ENCODE measurements at regions not wholly inside any gene's neighbourhood (a gene's known extent, or its start where the extent isn't known, plus 50 kb on each side); places are given as distances from the start of the nearest gene placed in this dataset.

DNA sequence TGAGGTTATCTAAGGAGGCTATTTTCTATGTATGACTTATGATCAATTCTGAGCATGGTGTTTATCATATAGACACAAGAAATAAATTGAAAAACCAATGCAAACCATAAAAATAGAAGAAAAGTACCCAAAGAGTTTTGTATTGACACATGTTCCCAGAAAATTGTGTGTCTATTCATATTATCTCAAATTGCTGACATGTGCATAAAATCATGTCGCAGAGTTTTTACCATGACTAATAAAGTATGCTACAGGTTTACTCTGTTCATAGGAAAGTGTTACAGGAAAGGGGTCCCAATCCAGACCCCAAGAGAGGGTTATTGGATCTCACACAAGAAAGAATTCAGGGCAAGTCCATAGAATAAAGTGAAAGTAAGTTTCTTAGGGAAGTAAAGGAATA is 290.7 kb upstream of the NRXN1 start:
- no peak for TF ChIP-seq POLR2AphosphoS5 (IDR thresholded peaks at IDR 0.05)
- no peak for TF ChIP-seq POLR2A (IDR thresholded peaks at IDR 0.05)
- TF ChIP-seq, protein P1, sequence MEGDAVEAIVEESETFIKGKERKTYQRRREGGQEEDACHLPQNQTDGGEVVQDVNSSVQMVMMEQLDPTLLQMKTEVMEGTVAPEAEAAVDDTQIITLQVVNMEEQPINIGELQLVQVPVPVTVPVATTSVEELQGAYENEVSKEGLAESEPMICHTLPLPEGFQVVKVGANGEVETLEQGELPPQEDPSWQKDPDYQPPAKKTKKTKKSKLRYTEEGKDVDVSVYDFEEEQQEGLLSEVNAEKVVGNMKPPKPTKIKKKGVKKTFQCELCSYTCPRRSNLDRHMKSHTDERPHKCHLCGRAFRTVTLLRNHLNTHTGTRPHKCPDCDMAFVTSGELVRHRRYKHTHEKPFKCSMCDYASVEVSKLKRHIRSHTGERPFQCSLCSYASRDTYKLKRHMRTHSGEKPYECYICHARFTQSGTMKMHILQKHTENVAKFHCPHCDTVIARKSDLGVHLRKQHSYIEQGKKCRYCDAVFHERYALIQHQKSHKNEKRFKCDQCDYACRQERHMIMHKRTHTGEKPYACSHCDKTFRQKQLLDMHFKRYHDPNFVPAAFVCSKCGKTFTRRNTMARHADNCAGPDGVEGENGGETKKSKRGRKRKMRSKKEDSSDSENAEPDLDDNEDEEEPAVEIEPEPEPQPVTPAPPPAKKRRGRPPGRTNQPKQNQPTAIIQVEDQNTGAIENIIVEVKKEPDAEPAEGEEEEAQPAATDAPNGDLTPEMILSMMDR (IDR thresholded peaks at IDR 0.05): no peak
- TF ChIP-seq EP300 (IDR thresholded peaks at IDR 0.05): no peak

Measured in sigmoid colon (tissue), 4 donors.